DMS53 treated with DMSO at 0.1 percent for 48 hours (cell line): ENCODE measurements at regions not wholly inside any gene's neighbourhood (a gene's known extent, or its start where the extent isn't known, plus 50 kb on each side); places are given as distances from the start of the nearest gene placed in this dataset.
A peak's percentile ranks its signal among the peaks of the same experiment; 100 is the strongest.

Experiments
- DNase-seq: peaks from one replicate; lab custom pipeline; 2025; ENCODE audit not compliant: unreplicated experiment; lab: John Stamatoyannopoulos, UW

DNA sequence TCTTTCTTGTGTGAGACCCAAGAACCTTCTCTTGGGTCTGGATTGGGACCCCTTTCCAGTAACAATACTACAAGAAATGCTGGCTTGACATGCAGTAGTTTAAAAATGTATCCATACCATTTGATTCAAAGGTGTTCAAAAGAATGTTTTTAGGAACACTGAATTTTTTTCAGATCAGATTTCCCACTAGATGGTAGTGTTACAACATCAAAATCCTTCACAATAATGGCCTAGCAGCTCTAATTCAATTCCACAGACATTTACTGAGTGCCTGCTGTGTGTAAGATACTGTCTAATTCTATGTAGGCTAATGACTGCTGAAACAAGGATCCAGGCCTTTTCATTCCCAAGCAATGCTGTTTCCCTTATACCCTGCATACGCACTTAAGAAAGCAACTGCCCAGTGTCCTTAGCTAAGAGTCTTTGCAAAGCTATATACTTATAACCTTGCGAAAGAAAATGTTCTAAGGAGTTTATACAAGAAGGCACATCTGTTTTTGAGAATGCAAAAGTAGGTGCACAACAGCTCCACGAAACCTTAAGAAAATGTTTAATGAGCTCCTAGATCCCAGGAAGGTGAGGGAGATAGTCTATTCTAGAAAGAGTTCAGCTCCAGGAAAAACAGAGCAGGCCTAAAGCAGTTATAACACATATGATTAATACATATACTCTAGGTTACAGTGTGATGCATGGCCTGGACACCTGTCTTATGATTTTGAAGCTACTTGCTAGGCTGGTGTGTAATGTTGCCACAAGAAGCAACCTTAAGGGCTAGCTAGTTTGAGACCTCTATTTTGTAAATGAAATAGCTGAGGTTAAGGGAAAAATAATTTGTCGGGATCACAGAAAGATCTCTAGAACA is 50.9 kb upstream of the PKP2 start:
- peak; percentile 40 for DNase-seq

DNA sequence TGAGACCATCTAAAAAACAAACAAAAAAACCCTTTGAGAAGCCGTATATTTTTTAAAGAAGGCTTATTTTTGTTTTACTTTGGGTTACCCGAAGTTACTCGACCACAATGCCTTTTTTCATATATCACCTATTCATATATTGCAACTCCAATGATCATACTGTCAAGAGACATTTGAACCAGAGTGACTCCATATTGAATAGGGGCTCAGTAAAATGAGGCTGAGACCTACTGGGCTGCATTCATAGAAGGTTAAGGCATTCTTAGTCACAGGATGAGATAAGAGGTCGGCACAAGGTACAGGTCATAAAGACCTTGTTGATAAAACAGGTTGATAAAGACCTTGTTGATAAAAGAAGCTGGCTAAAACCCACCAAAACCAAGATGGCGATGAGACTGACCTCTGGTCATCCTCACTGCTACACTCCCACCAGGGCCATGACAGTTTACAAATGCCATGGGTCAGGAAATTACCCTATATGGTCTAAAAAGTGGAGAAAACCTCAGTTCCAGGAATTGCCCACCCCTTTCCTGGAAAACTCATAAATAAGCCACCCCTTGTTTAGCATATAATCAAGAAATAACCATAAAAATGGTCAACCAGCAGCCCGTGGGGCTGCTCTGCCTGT is 50.0 kb upstream of the PKP2 start:
- DNase-seq: no peak
